Panc1 (cell line): ENCODE measurements at regions not wholly inside any gene's neighbourhood (a gene's known extent, or its start where the extent isn't known, plus 50 kb on each side); places are given as distances from the start of the nearest gene placed in this dataset.

Source experiments
- ATAC-seq: fragments of 200-7000 bp; cut with Tn5 transposase; 2 replicates; pipeline ENCODE4 v1.9.1; 2020; ENCODE audit warnings: mild to moderate bottlenecking, moderate library complexity
- BruUV-seq: library from RNA; stranded (reverse); fragments of 400-500 nt; replicated peaks from 2 replicates; lab custom pipeline; 2021; lab: Mats Ljungman, UMichigan
- CTCF ChIA-PET: fragments of 300-600 bp; sonication (Branson Sonifier 250); formaldehyde crosslinking; loops from one replicate; lab custom pipeline; 2022; ENCODE audit warnings: antibody characterized with exemption; lab: Charles Lee
- POLR2A ChIA-PET: fragments of 300-600 bp; sonication (Branson Sonifier 250); formaldehyde crosslinking; loops from one replicate; lab custom pipeline; 2022; ENCODE audit warnings: antibody characterized with exemption; lab: Charles Lee
- DNase-seq: peaks from one replicate; pipeline ENCODE4 v3.0.0-alpha.2; 2010; ENCODE audit warnings: low read depth, low spot score
- H3K27ac ChIP-seq: 2 replicates; pipeline ENCODE4 v1.5.1; 2011; ENCODE audit warnings: mild to moderate bottlenecking, low read length, inconsistent platforms
- H3K27me3 ChIP-seq: fragments of 200-500 bp; sonication (Bioruptor generic); 2 replicates; pipeline ENCODE4 v1.6.0; 2014; ENCODE audit warnings: low read length, inconsistent platforms; ENCODE audit not compliant: control insufficient read depth, insufficient read depth
- H3K36me3 ChIP-seq: fragments of 200-500 bp; sonication (Bioruptor generic); 2 replicates; pipeline ENCODE4 v1.5.1; 2014; ENCODE audit warnings: inconsistent platforms, mild to moderate bottlenecking, low read length, moderate library complexity; ENCODE audit not compliant: control insufficient read depth, insufficient read depth
- H3K4me1 ChIP-seq: 2 replicates; pipeline ENCODE4 v1.5.1; 2011; ENCODE audit warnings: inconsistent platforms, mild to moderate bottlenecking, low read length, moderate library complexity; ENCODE audit not compliant: control insufficient read depth, insufficient read depth
- H3K4me3 ChIP-seq, 2 experiments: 2 replicates each; pipeline ENCODE4 v1.5.1; 2011 to 2012; ENCODE audit warnings: low read depth in 2 of 2, low read length in 2 of 2, mild to moderate bottlenecking in 2 of 2, inconsistent platforms in 1 of 2, moderate library complexity in 1 of 2
- H3K9me3 ChIP-seq: fragments of 200-500 bp; sonication (Bioruptor generic); 2 replicates; pipeline ENCODE4 v1.5.1; 2014; ENCODE audit warnings: low read depth, mild to moderate bottlenecking, inconsistent platforms, low read length, moderate library complexity; ENCODE audit not compliant: control insufficient read depth, insufficient read depth
- POLR2AphosphoS5 ChIP-seq: IDR thresholded peaks from 2 replicates; pipeline ENCODE4 v1.6.1; 2012; ENCODE audit warnings: mild to moderate bottlenecking, low read depth, low read length, moderate library complexity
- SIN3A ChIP-seq: IDR thresholded peaks from 2 replicates; pipeline ENCODE4 v1.6.1; 2012; ENCODE audit warnings: low read depth, mild to moderate bottlenecking, low read length, moderate library complexity, borderline replicate concordance; ENCODE audit not compliant: insufficient read depth
- TCF7L2 ChIP-seq: IDR thresholded peaks from 2 replicates; pipeline ENCODE4 v1.6.1; 2011; ENCODE audit warnings: mild to moderate bottlenecking, low read depth, low read length, inconsistent platforms
- in situ Hi-C: cut with HindIII; loops from 2 replicates; pipeline ENCODE4 v1.10.0; 2016; ENCODE audit warnings: low sequenced_read_pairs, low pct_unique_long_range_greater_than_20kb
- intact Hi-C: fragments of 100-400 bp; cut with micrococcal nuclease; formaldehyde crosslinking; loops from one replicate; pipeline ENCODE4 v1.10.0; 2022; ENCODE audit not compliant: unreplicated experiment
- TF ChIP-seq, protein P1 (sequence below): fragments of 450-650 bp; IDR thresholded peaks from 2 replicates; pipeline ENCODE4 v1.5.1; 2017; ENCODE audit warnings: mild to moderate bottlenecking
- TF ChIP-seq, protein P2 (sequence below), 2 experiments: IDR thresholded peaks; 2 replicates each; pipeline ENCODE4 v1.6.1; 2011 to 2012; ENCODE audit warnings: low read depth in 2 of 2, control low read depth in 1 of 2, low read length in 1 of 2, mild to moderate bottlenecking in 1 of 2, moderate library complexity in 1 of 2; ENCODE audit not compliant: insufficient read depth in 1 of 2

DNA sequence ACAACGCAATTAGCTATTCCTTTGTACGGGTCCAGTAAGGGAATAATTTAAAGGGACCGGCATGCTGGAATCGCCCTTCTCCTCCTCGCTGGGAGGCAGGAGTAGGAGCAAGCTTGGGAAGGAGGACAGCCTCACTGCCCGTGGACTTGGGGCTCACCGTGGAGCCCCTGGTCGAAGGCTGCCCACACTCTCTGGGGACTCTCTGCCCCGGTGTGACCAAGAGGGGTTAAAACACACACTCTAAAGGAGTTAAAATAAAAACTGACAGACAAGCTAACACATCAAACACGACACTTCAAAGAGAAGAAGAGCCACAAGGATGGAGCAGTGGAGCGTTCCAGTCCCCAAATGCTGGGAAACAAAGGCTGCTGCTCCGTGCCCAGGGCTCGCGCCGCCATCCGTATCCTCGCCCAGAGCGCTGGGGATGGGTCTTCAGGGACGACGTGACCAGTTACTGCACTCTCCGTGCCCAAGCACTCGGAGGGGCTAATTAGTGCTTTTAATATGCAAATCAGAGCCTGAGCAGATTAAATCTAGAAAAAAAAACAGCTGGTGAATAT is 123.3 kb downstream of the PAPOLA start:
- intact Hi-C loops (no loop called here), in situ Hi-C loops (no loop called here)
- TF ChIP-seq, protein P1, sequence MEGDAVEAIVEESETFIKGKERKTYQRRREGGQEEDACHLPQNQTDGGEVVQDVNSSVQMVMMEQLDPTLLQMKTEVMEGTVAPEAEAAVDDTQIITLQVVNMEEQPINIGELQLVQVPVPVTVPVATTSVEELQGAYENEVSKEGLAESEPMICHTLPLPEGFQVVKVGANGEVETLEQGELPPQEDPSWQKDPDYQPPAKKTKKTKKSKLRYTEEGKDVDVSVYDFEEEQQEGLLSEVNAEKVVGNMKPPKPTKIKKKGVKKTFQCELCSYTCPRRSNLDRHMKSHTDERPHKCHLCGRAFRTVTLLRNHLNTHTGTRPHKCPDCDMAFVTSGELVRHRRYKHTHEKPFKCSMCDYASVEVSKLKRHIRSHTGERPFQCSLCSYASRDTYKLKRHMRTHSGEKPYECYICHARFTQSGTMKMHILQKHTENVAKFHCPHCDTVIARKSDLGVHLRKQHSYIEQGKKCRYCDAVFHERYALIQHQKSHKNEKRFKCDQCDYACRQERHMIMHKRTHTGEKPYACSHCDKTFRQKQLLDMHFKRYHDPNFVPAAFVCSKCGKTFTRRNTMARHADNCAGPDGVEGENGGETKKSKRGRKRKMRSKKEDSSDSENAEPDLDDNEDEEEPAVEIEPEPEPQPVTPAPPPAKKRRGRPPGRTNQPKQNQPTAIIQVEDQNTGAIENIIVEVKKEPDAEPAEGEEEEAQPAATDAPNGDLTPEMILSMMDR = no peak
- no peak for TF ChIP-seq SIN3A
- no peak for TF ChIP-seq TCF7L2
- TF ChIP-seq, protein P2, sequence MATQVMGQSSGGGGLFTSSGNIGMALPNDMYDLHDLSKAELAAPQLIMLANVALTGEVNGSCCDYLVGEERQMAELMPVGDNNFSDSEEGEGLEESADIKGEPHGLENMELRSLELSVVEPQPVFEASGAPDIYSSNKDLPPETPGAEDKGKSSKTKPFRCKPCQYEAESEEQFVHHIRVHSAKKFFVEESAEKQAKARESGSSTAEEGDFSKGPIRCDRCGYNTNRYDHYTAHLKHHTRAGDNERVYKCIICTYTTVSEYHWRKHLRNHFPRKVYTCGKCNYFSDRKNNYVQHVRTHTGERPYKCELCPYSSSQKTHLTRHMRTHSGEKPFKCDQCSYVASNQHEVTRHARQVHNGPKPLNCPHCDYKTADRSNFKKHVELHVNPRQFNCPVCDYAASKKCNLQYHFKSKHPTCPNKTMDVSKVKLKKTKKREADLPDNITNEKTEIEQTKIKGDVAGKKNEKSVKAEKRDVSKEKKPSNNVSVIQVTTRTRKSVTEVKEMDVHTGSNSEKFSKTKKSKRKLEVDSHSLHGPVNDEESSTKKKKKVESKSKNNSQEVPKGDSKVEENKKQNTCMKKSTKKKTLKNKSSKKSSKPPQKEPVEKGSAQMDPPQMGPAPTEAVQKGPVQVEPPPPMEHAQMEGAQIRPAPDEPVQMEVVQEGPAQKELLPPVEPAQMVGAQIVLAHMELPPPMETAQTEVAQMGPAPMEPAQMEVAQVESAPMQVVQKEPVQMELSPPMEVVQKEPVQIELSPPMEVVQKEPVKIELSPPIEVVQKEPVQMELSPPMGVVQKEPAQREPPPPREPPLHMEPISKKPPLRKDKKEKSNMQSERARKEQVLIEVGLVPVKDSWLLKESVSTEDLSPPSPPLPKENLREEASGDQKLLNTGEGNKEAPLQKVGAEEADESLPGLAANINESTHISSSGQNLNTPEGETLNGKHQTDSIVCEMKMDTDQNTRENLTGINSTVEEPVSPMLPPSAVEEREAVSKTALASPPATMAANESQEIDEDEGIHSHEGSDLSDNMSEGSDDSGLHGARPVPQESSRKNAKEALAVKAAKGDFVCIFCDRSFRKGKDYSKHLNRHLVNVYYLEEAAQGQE (IDR thresholded peaks at IDR 0.05; ENCODE audit: insufficient read depth in 1 of 2, low read depth in 2 of 2, low read length in 1 of 2) = no peak
- no peak for TF ChIP-seq POLR2AphosphoS5
- Histone ChIP-seq H3K36me3 (no peaks in the 10 kb centered on the region), H3K4me3 (no peak overlapping the region), H3K4me1 (no peaks in the 10 kb centered on the region), H3K9me3 (no peaks in the 10 kb centered on the region), H3K27ac (no peak overlapping the region), H3K27me3 (no peaks in the 10 kb centered on the region; the same call in 1 of the 2 replicates)
- ChIA-PET CTCF (no interaction called here), POLR2A (no interaction called here)
- DNase-seq = no peak
- no peak for ATAC-seq
- no TSS peak for BruUV-seq

DNA sequence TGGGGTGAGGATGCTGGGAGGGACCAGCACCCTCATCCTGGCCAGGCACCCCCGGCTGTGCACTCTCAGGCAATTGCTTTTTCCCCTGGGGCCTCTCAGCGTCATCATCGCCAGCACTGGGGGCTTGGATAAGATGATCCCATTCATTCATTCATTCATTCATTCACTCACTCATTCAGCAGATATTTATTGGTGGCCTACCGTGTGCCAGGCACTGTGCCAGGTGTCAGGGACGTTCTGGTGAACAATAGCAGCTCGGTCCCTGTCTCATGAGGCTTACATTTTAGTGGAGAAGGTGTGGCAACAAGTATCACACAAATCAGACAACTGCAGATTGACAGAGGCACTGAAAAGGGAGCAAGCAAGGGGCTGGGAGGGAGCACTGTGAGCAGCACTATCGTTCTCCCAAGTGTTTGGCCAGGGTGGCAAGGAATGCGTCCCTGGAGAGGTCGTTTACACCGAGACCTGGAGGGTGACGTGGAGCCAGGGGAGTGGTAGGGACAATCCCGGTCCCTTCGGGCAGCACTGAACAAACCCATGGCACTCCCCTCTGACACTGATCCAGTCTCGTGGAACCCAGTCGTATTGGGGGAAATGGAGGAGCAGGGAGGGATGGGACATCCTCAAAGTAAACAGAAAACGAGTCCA is 124.1 kb downstream of the PAPOLA start:
- TF ChIP-seq, protein P2 (IDR thresholded peaks at IDR 0.05; ENCODE audit: insufficient read depth in 1 of 2, low read depth in 2 of 2, low read length in 1 of 2) = no peak
- no peak for TF ChIP-seq SIN3A
- no peak for TF ChIP-seq POLR2AphosphoS5
- TF ChIP-seq, protein P1 = no peak
- TF ChIP-seq TCF7L2 = no peak
- ChIA-PET CTCF (no interaction called here), POLR2A (no interaction called here)
- no peaks in the 10 kb centered on the region for H3K4me1 ChIP-seq
- ATAC-seq = no peak
- no peaks in the 10 kb centered on the region for H3K36me3 ChIP-seq
- in situ Hi-C loops = no loop called here
- H3K27me3 ChIP-seq = no peaks in the 10 kb centered on the region; the same call in 1 of the 2 replicates
- no peak for DNase-seq
- no peak overlapping the region for H3K27ac ChIP-seq
- H3K4me3 ChIP-seq = no peak overlapping the region
- intact Hi-C loops = no loop called here
- no TSS peak for BruUV-seq
- H3K9me3 ChIP-seq = no peaks in the 10 kb centered on the region
